Ectodermal cell (in vitro differentiated cells): ENCODE measurements at regions not wholly inside any gene's neighbourhood (a gene's known extent, or its start where the extent isn't known, plus 50 kb on each side); places are given as distances from the start of the nearest gene placed in this dataset.

ENCODE experiments used
- H3K27ac ChIP-seq: 2 replicates; pipeline ENCODE4 v1.7.0; 2013; ENCODE audit warnings: mild to moderate bottlenecking, low read depth, low read length; ENCODE audit not compliant: insufficient read depth, poor library complexity, severe bottlenecking
- H3K27me3 ChIP-seq: 2 replicates; pipeline ENCODE4 v1.7.0; 2013; ENCODE audit warnings: mild to moderate bottlenecking, low read length; ENCODE audit not compliant: insufficient read depth, control insufficient read depth, poor library complexity, severe bottlenecking
- H3K36me3 ChIP-seq: one replicate; pipeline ENCODE4 v1.7.0; 2013; ENCODE audit warnings: low read length; ENCODE audit not compliant: control insufficient read depth, insufficient read depth
- H3K4me1 ChIP-seq: one replicate; pipeline ENCODE4 v1.7.0; 2013; ENCODE audit warnings: low read length; ENCODE audit not compliant: control insufficient read depth, insufficient read depth
- H3K4me3 ChIP-seq: 2 replicates; pipeline ENCODE4 v1.7.0; 2013; ENCODE audit warnings: low read depth, low read length, control low read depth; ENCODE audit not compliant: insufficient read depth
- H3K9me3 ChIP-seq: 2 replicates; pipeline ENCODE4 v1.7.0; 2013; ENCODE audit warnings: mild to moderate bottlenecking, low read length, moderate library complexity; ENCODE audit not compliant: control insufficient read depth
- WGBS, 2 experiments: methylation state at CpG; one replicate each; pipeline ENCODE4 v1.1.7; 2013; ENCODE audit warnings: missing lambda C conversion rate in 2 of 2; 5-methylcytosine and 5-hydroxymethylcytosine counted together

- Histone ChIP-seq H3K36me3 (no peaks in the 10 kb centered on the region), H3K4me3 (no peak overlapping the region), H3K9me3 (no peaks in the 10 kb centered on the region), H3K27me3 (no peaks in the 10 kb centered on the region), H3K27ac (no peak overlapping the region), H3K4me1 (no peaks in the 10 kb centered on the region)
- WGBS, 2 experiments, result 97 to 100% methylated on average over 2 to 4 of the region's 4 CpGs
Observed at GRCh38 chr4:129437347-129437746, 341.4 kb downstream of the C4orf33 start.

GRCh38 chr4:129438456-129438981 lies 342.6 kb downstream of the C4orf33 start:
- Histone ChIP-seq H3K27me3 (no peaks in the 10 kb centered on the region), H3K4me1 (no peaks in the 10 kb centered on the region), H3K36me3 (no peaks in the 10 kb centered on the region), H3K27ac (no peak overlapping the region), H3K9me3 (no peaks in the 10 kb centered on the region), H3K4me3 (no peak overlapping the region)
- 94 to 98% methylated on average over 4 of the region's 4 CpGs for WGBS, 2 experiments

GRCh38 chr4:129446074-129446473 lies 350.1 kb downstream of the C4orf33 start:
- Histone ChIP-seq H3K36me3 (no peaks in the 10 kb centered on the region), H3K27ac (no peak overlapping the region), H3K4me3 (no peak overlapping the region), H3K27me3 (no peaks in the 10 kb centered on the region), H3K4me1 (no peaks in the 10 kb centered on the region), H3K9me3 (no peaks in the 10 kb centered on the region)
- 62 to 84% methylated on average over 1 of the region's 1 CpG for WGBS, 2 experiments

GRCh38 chr4:129453524-129454200 lies 357.7 kb downstream of the C4orf33 start:
- no peaks in the 10 kb centered on the region for H3K9me3 ChIP-seq
- no peak overlapping the region for H3K27ac ChIP-seq
- whole genome bisulfite sequencing, 2 experiments, result 95 to 98% methylated on average over 4 of the region's 4 CpGs
- no peaks in the 10 kb centered on the region for H3K36me3 ChIP-seq
- H3K27me3 ChIP-seq, result no peaks in the 10 kb centered on the region
- H3K4me1 ChIP-seq, result no peaks in the 10 kb centered on the region
- no peak overlapping the region for H3K4me3 ChIP-seq

- Histone ChIP-seq H3K27me3 (no peaks in the 10 kb centered on the region), H3K36me3 (no peaks in the 10 kb centered on the region), H3K4me1 (no peaks in the 10 kb centered on the region), H3K9me3 (no peaks in the 10 kb centered on the region), H3K27ac (no peak overlapping the region), H3K4me3 (no peak overlapping the region)
- 98 to 100% methylated on average over 1 of the region's 1 CpG for WGBS, 2 experiments
Observed at GRCh38 chr4:129455482-129455881, 359.5 kb downstream of the C4orf33 start.

GRCh38 chr4:129468624-129469023 lies 372.7 kb downstream of the C4orf33 start:
- H3K4me1 ChIP-seq, result no peaks in the 10 kb centered on the region
- no peak overlapping the region for H3K4me3 ChIP-seq
- no peaks in the 10 kb centered on the region for H3K9me3 ChIP-seq
- no peaks in the 10 kb centered on the region for H3K27me3 ChIP-seq
- 82 to 94% methylated on average over 1 of the region's 1 CpG for WGBS, 2 experiments
- H3K36me3 ChIP-seq, result no peaks in the 10 kb centered on the region
- no peak overlapping the region for H3K27ac ChIP-seq

GRCh38 chr4:129474698-129475097 lies 378.7 kb downstream of the C4orf33 start:
- Histone ChIP-seq H3K9me3 (no peaks in the 10 kb centered on the region), H3K4me1 (no peaks in the 10 kb centered on the region), H3K36me3 (no peaks in the 10 kb centered on the region), H3K4me3 (no peak overlapping the region), H3K27ac (no peak overlapping the region), H3K27me3 (no peaks in the 10 kb centered on the region)
- 74 to 87% methylated on average over 4 of the region's 4 CpGs for WGBS, 2 experiments

GRCh38 chr4:129481107-129481506 lies 385.2 kb downstream of the C4orf33 start:
- H3K36me3 ChIP-seq, result no peaks in the 10 kb centered on the region
- H3K27me3 ChIP-seq, result no peaks in the 10 kb centered on the region
- H3K4me1 ChIP-seq, result no peaks in the 10 kb centered on the region
- 86 to 97% methylated on average over 1 to 2 of the region's 2 CpGs for WGBS, 2 experiments
- H3K27ac ChIP-seq, result no peak overlapping the region
- no peaks in the 10 kb centered on the region for H3K9me3 ChIP-seq
- H3K4me3 ChIP-seq, result no peak overlapping the region

GRCh38 chr4:129488427-129488826 lies 392.5 kb downstream of the C4orf33 start:
- H3K4me1 ChIP-seq, result no peaks in the 10 kb centered on the region
- no peaks in the 10 kb centered on the region for H3K9me3 ChIP-seq
- no peak overlapping the region for H3K27ac ChIP-seq
- H3K36me3 ChIP-seq, result no peaks in the 10 kb centered on the region
- H3K27me3 ChIP-seq, result no peaks in the 10 kb centered on the region
- no peak overlapping the region for H3K4me3 ChIP-seq
- WGBS, 2 experiments, result 87 to 95% methylated on average over 1 of the region's 1 CpG

GRCh38 chr4:129490516-129490915 lies 394.6 kb downstream of the C4orf33 start:
- 88 to 95% methylated on average over 1 of the region's 1 CpG for WGBS, 2 experiments

More at GRCh38 chr4:129490516-129490915, 394.6 kb downstream of the C4orf33 start:
- H3K36me3 ChIP-seq, result no peaks in the 10 kb centered on the region
- no peaks in the 10 kb centered on the region for H3K4me1 ChIP-seq
- H3K27me3 ChIP-seq, result no peaks in the 10 kb centered on the region
- H3K9me3 ChIP-seq, result no peaks in the 10 kb centered on the region
- H3K4me3 ChIP-seq, result no peak overlapping the region
- H3K27ac ChIP-seq, result no peak overlapping the region
